ENCODE measurements at regions not wholly inside any gene's neighbourhood (a gene's known extent, or its start where the extent isn't known, plus 50 kb on each side); places are given as distances from the start of the nearest gene placed in this dataset.

DNA sequence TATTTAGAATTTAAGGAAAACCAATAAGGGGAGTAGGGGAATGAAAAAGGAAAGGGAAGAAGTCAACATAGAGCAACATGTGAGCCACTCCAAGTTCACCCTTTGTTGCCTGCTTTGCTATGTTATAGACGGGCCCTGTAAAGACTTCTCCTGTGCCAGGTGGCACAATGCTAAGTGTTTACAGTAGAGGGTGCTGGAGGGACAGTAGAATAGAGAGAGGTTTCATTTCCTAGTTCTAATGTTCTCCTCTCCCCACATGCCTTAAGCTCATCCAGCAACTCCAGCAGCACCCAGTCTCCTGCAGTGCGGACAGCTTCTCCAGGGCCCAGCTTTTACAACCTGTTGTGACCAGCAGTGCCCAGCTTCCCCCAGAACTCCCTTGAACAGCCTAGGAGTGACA lies 468.0 kb downstream of the HS3ST3B1 start:
- TF ChIP-seq, protein P1, sequence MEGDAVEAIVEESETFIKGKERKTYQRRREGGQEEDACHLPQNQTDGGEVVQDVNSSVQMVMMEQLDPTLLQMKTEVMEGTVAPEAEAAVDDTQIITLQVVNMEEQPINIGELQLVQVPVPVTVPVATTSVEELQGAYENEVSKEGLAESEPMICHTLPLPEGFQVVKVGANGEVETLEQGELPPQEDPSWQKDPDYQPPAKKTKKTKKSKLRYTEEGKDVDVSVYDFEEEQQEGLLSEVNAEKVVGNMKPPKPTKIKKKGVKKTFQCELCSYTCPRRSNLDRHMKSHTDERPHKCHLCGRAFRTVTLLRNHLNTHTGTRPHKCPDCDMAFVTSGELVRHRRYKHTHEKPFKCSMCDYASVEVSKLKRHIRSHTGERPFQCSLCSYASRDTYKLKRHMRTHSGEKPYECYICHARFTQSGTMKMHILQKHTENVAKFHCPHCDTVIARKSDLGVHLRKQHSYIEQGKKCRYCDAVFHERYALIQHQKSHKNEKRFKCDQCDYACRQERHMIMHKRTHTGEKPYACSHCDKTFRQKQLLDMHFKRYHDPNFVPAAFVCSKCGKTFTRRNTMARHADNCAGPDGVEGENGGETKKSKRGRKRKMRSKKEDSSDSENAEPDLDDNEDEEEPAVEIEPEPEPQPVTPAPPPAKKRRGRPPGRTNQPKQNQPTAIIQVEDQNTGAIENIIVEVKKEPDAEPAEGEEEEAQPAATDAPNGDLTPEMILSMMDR (CRISPR knock-in tag; IDR thresholded peaks at IDR 0.05) = peak; percentile 39
- TF ChIP-seq TAF15 (IDR thresholded peaks at IDR 0.05; ENCODE audit: low read depth, low read length, poor library complexity, severe bottlenecking) (no peak), EP300 (IDR thresholded peaks at IDR 0.05; ENCODE audit: low read depth in 2 of 2, low read length in 2 of 2) (no peak), EP300 (CRISPR knock-in tag; IDR thresholded peaks at IDR 0.05; ENCODE audit: borderline replicate concordance) (no peak), SIN3B (IDR thresholded peaks at IDR 0.05; ENCODE audit: low read length) (no peak)

Measured in HepG2 (cell line).